HepG2 (cell line): ENCODE measurements at regions not wholly inside any gene's neighbourhood (a gene's known extent, or its start where the extent isn't known, plus 50 kb on each side); places are given as distances from the start of the nearest gene placed in this dataset.

Experiments used
- CENPT ChIP-seq: sonication (generic); formaldehyde crosslinking; IDR thresholded peaks from 2 replicates; pipeline ENCODE4 v1.8.0; 2022; ENCODE audit warnings: low read depth, mild to moderate bottlenecking, moderate library complexity, missing genetic modification reagents
- KDM6A ChIP-seq: IDR thresholded peaks from 2 replicates; pipeline ENCODE4 v1.6.1; 2016; ENCODE audit warnings: low read depth
- LCORL ChIP-seq, 2 experiments: fragments of 450-650 bp in 1 of 2; sonication (generic) in 1 of 2; formaldehyde crosslinking in 1 of 2; IDR thresholded peaks; 2 replicates each; pipeline versions ENCODE4 v1.5.0 to v1.6.1; 2017 to 2020; ENCODE audit warnings: antibody characterized with exemption in 1 of 2, missing genetic modification reagents in 1 of 2
- MLX ChIP-seq: IDR thresholded peaks from 2 replicates; pipeline ENCODE4 v1.6.1; 2016
- NR2F2 ChIP-seq: IDR thresholded peaks from 2 replicates; pipeline ENCODE4 v1.6.1; 2012; ENCODE audit warnings: low read depth, inconsistent platforms, borderline replicate concordance
- SNAPC4 ChIP-seq: sonication (generic); formaldehyde crosslinking; IDR thresholded peaks from 2 replicates; pipeline ENCODE4 v1.4.0; 2020; ENCODE audit warnings: mild to moderate bottlenecking, missing genetic modification reagents
- SOX6 ChIP-seq, 2 experiments: fragments of 450-650 bp in 1 of 2; sonication (generic) in 1 of 2; formaldehyde crosslinking in 1 of 2; IDR thresholded peaks; 2 replicates each; pipeline versions ENCODE4 v1.4.0 to v1.6.1; 2017 to 2020; ENCODE audit warnings: antibody characterized with exemption in 1 of 2, mild to moderate bottlenecking in 1 of 2, missing genetic modification reagents in 1 of 2
- TCF7 ChIP-seq: sonication (generic); IDR thresholded peaks from 2 replicates; pipeline ENCODE4 v1.6.1; 2016; ENCODE audit warnings: antibody characterized with exemption, low read depth
- TEAD3 ChIP-seq: optimal IDR thresholded peaks from 2 replicates; pipeline ENCODE3; 2016; ENCODE audit warnings: borderline replicate concordance
- ZBTB21 ChIP-seq: sonication (generic); formaldehyde crosslinking; IDR thresholded peaks from 2 replicates; pipeline ENCODE4 v1.4.0; 2020; ENCODE audit warnings: missing genetic modification reagents
- ZFP36L2 ChIP-seq: sonication (generic); formaldehyde crosslinking; IDR thresholded peaks from 2 replicates; pipeline ENCODE4 v1.4.0; 2020; ENCODE audit warnings: missing genetic modification reagents
- ZNF441 ChIP-seq: sonication (generic); formaldehyde crosslinking; IDR thresholded peaks from 2 replicates; pipeline ENCODE4 v1.7.0; 2021; ENCODE audit warnings: missing genetic modification reagents, borderline replicate concordance
- ZNF451 ChIP-seq: sonication (generic); formaldehyde crosslinking; IDR thresholded peaks from 2 replicates; pipeline ENCODE4 v1.5.0; 2020; ENCODE audit warnings: mild to moderate bottlenecking, missing genetic modification reagents
- ZNF576 ChIP-seq: sonication (generic); formaldehyde crosslinking; IDR thresholded peaks from 2 replicates; pipeline ENCODE4 v1.4.0; 2020; ENCODE audit warnings: mild to moderate bottlenecking, missing genetic modification reagents
- ZNF670 ChIP-seq: sonication (generic); formaldehyde crosslinking; IDR thresholded peaks from 2 replicates; pipeline ENCODE4 v1.8.0; 2022; ENCODE audit warnings: mild to moderate bottlenecking, missing genetic modification reagents, borderline replicate concordance
- ZNF747 ChIP-seq: sonication (generic); formaldehyde crosslinking; IDR thresholded peaks from 2 replicates; pipeline ENCODE4 v1.8.1; 2023; ENCODE audit warnings: missing genetic modification reagents, mild to moderate bottlenecking, borderline replicate concordance
- TF ChIP-seq, protein P1 (sequence below): sonication (generic); formaldehyde crosslinking; IDR thresholded peaks from 2 replicates; pipeline ENCODE4 v1.4.0; 2020; ENCODE audit warnings: mild to moderate bottlenecking, missing genetic modification reagents, borderline replicate concordance

DNA sequence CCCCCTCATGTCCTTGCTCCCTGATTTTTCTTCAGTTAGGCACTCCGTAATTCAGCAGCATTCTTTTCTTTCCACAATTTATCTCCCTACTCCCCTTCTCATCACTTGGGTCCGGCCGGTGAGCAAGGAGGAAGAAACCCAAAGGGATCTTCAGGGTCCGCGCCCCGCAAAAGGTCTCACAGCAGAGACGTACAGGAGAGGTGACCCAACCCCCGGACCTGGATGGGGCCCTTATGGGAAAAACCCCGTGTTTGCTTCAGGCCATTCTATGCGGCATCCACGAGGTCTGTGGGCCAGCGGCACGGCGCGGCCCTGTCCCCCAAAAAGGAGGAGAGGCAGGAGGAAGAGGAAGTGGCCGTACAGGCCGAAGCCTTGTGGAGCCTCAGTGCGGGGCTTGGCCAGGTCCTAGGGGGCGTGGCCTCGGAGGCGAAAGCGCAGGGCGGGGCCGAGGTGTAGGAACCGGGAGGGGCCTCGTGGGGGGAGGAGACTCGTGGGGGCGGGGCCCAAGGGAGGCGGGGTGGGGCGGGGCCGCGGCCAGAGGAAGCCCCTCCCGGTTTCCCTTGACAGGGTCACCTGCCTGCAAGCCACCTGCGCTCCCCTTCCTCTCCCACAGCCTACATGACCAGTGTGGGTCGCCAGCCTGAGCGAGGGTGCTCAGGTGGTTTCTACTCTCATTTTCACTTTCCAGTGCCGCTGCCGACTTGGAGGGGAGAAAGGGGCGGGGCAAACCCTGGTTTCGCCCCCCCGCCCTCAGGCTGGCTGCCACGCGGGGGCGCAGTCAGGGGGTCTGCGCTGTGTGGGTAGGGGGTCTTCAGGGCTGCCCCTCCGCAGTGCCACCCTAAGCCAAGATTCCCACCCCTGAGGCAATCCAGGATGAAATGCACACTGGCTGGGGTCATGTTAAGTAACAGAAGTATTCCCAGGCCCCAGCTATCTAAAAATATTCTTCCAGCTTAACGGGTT, 156.4 kb upstream of the XPO1 start (continued):
- TF ChIP-seq SNAPC4 (CRISPR knock-in tag), result 0 out of 2 replicates have a peak, but pooled peaks have one; percentile 45
- no peak for TF ChIP-seq ZFP36L2
- 0 out of 2 replicates have a peak, but pooled peaks have one; percentile 11 for TF ChIP-seq NR2F2
- TF ChIP-seq TEAD3 (CRISPR knock-in tag), result peak; percentile 24
- no peak for TF ChIP-seq ZNF441
- no peak for TF ChIP-seq LCORL (IDR thresholded peaks at IDR 0.05)
- 0 out of 2 replicates have a peak, but pooled peaks have one; percentile 16 for TF ChIP-seq LCORL (CRISPR knock-in tag; IDR thresholded peaks at IDR 0.05)
- no peak for TF ChIP-seq KDM6A (CRISPR knock-in tag)
- 0 out of 2 replicates have a peak, but pooled peaks have one; percentile 13 for TF ChIP-seq MLX (CRISPR knock-in tag)
- TF ChIP-seq CENPT, result no peak
- no peak for TF ChIP-seq ZNF576 (CRISPR knock-in tag)
- TF ChIP-seq SOX6 (IDR thresholded peaks at IDR 0.05), result no peak
- TF ChIP-seq SOX6 (CRISPR knock-in tag; IDR thresholded peaks at IDR 0.05), result peak; percentile 40
- TF ChIP-seq, protein P1, sequence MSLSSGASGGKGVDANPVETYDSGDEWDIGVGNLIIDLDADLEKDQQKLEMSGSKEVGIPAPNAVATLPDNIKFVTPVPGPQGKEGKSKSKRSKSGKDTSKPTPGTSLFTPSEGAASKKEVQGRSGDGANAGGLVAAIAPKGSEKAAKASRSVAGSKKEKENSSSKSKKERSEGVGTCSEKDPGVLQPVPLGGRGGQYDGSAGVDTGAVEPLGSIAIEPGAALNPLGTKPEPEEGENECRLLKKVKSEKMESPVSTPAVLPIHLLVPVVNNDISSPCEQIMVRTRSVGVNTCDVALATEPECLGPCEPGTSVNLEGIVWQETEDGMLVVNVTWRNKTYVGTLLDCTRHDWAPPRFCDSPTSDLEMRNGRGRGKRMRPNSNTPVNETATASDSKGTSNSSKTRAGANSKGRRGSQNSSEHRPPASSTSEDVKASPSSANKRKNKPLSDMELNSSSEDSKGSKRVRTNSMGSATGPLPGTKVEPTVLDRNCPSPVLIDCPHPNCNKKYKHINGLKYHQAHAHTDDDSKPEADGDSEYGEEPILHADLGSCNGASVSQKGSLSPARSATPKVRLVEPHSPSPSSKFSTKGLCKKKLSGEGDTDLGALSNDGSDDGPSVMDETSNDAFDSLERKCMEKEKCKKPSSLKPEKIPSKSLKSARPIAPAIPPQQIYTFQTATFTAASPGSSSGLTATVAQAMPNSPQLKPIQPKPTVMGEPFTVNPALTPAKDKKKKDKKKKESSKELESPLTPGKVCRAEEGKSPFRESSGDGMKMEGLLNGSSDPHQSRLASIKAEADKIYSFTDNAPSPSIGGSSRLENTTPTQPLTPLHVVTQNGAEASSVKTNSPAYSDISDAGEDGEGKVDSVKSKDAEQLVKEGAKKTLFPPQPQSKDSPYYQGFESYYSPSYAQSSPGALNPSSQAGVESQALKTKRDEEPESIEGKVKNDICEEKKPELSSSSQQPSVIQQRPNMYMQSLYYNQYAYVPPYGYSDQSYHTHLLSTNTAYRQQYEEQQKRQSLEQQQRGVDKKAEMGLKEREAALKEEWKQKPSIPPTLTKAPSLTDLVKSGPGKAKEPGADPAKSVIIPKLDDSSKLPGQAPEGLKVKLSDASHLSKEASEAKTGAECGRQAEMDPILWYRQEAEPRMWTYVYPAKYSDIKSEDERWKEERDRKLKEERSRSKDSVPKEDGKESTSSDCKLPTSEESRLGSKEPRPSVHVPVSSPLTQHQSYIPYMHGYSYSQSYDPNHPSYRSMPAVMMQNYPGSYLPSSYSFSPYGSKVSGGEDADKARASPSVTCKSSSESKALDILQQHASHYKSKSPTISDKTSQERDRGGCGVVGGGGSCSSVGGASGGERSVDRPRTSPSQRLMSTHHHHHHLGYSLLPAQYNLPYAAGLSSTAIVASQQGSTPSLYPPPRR (CRISPR knock-in tag), result no peak
- TF ChIP-seq TCF7, result no peak
- TF ChIP-seq ZBTB21 (CRISPR knock-in tag), result no peak
- TF ChIP-seq ZNF451 (CRISPR knock-in tag), result 0 out of 2 replicates have a peak, but pooled peaks have one; percentile 75
- TF ChIP-seq ZNF747 (CRISPR knock-in tag), result 0 out of 2 replicates have a peak, but pooled peaks have one; percentile 33
- TF ChIP-seq ZNF670, result no peak
